HEK293 (cell line): ENCODE measurements at regions not wholly inside any gene's neighbourhood (a gene's known extent, or its start where the extent isn't known, plus 50 kb on each side); places are given as distances from the start of the nearest gene placed in this dataset.

Source experiments
- CTCF ChIP-seq: fragments of 450-650 bp; formaldehyde crosslinking; IDR thresholded peaks from 2 replicates; pipeline ENCODE4 v1.5.1; 2016; ENCODE audit warnings: missing biosample characterization, missing genetic modification characterization
- KLF10 ChIP-seq: fragments of 450-650 bp; IDR thresholded peaks from 2 replicates; pipeline ENCODE4 v1.5.1; 2018; ENCODE audit warnings: missing biosample characterization, mild to moderate bottlenecking, missing genetic modification characterization
- YY1 ChIP-seq: fragments of 450-650 bp; formaldehyde crosslinking; IDR thresholded peaks from 2 replicates; pipeline ENCODE4 v1.5.1; 2018; ENCODE audit warnings: missing biosample characterization, missing genetic modification characterization
- ZNF274 ChIP-seq, 2 experiments: fragments of 200-500 bp in 1 of 2; fragments of 450-650 bp in 1 of 2; sonication (Bioruptor generic) in 1 of 2; formaldehyde crosslinking in 1 of 2; IDR thresholded peaks; 2 replicates each; pipeline versions ENCODE4 v1.5.1 to v1.6.1; 2014 to 2016; ENCODE audit warnings: borderline replicate concordance in 1 of 2, inconsistent platforms in 1 of 2, low read length in 1 of 2, missing biosample characterization in 1 of 2, missing genetic modification characterization in 1 of 2
- ZNF561 ChIP-seq: fragments of 450-650 bp; IDR thresholded peaks from 2 replicates; pipeline ENCODE4 v1.5.1; 2018; ENCODE audit warnings: missing biosample characterization, missing genetic modification characterization, borderline replicate concordance
- ZNF585B ChIP-seq: fragments of 450-650 bp; formaldehyde crosslinking; IDR thresholded peaks from 2 replicates; pipeline ENCODE4 v1.5.1; 2016; ENCODE audit warnings: missing biosample characterization, missing genetic modification characterization

GRCh38 chr13:78096221-78096620 lies 177.6 kb upstream of the EDNRB start:
- TF ChIP-seq ZNF274 (IDR thresholded peaks at IDR 0.05; ENCODE audit: low read length) (no peak), ZNF274 (tag by site-specific recombination; IDR thresholded peaks at IDR 0.05; ENCODE audit: borderline replicate concordance) (no peak), KLF10 (tag by site-specific recombination) (no peak), YY1 (tag by site-specific recombination) (no peak), ZNF561 (tag by site-specific recombination) (no peak), CTCF (tag by site-specific recombination) (no peak), ZNF585B (tag by site-specific recombination) (no peak)
